Vagina (tissue), 2 donors: ENCODE measurements at regions not wholly inside any gene's neighbourhood (a gene's known extent, or its start where the extent isn't known, plus 50 kb on each side); places are given as distances from the start of the nearest gene placed in this dataset.

Experiments
- CTCF ChIP-seq, 3 experiments: fragments of 450-650 bp in 2 of 3; fragments of 200-600 bp in 1 of 3; sonication (generic) in 1 of 3; IDR thresholded peaks; one replicate each; pipeline ENCODE4 v1.5.1; 2017 to 2019; ENCODE audit warnings: antibody characterized with exemption in 3 of 3, mild to moderate bottlenecking in 2 of 3, moderate library complexity in 2 of 3
- POLR2A ChIP-seq, 2 donors: fragments of 450-650 bp; IDR thresholded peaks; one replicate each; pipeline ENCODE4 v1.6.1; 2017; ENCODE audit warnings: antibody characterized with exemption in 2 of 2, mild to moderate bottlenecking in 2 of 2, moderate library complexity in 2 of 2

- TF ChIP-seq CTCF (IDR thresholded peaks at IDR 0.05) (no peak), POLR2A (IDR thresholded peaks at IDR 0.05) (no peak)
Measured at GRCh38 chr18:6476880-6477279, 62.2 kb upstream of the L3MBTL4 start.
